Dedifferentiated amniotic fluid mesenchymal stem cell (primary cell): ENCODE measurements at regions not wholly inside any gene's neighbourhood (a gene's known extent, or its start where the extent isn't known, plus 50 kb on each side); places are given as distances from the start of the nearest gene placed in this dataset.

Experiments used
- DNase-seq: peaks from one replicate; pipeline ENCODE4 v3.0.0-alpha.2; 2016; ENCODE audit errors: extremely low spot score

GRCh38 chr13:85486663-85487062, 312.6 kb downstream of the SLITRK6 start:
- DNase-seq: no peak

DNA sequence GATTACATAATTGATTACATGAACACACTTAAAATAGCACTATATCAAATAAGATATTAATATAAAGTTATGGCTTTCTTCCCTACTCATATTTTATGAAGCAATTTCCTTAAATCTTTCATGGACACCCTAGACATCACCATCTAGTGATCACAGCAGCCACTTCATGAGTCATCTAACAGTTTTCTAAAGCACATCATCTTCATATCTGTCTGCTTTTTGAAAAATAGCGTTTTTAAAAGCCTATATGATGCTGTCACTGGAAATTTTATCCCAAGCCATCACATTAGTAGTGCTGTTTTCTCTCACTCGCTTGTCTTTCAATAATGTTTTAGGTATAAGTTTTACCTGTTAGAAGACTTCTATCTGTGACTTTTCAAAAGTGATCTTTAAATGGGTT, 326.1 kb downstream of the SLITRK6 start:
- DNase-seq: no peak

- no peak for DNase-seq
Measured at GRCh38 chr13:85469320-85469719, 329.9 kb downstream of the SLITRK6 start.

DNA sequence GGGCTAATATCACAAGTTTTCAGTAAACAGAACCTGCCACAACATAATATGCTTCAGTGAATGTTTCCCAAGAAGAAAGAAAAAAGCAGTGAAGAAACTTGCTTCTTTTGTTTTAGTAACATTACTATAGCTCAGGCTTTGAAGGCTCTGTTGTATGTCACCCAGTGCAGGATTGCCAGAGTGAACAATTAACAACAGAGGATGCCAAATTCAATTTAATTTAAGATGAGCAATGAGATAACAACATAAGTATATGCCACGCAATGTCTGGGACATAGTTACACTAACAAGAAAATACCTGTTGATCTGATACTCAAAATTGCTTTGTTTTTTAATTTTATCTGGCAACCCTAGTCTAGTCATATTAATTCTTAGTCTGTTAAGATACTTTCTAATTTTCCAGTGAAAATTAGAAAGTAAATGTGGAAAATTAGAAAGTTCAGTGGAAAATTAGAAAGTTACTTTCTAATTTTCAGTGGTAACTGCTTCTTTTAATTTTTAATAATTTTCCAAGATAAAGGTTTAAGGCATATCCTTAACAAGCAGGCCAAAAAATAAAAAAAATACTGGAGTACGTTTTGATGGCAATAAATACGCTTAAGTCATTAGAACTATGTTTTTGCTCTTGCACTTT, 336.3 kb downstream of the SLITRK6 start:
- DNase-seq: no peak

- DNase-seq: no peak
Measured at GRCh38 chr13:85461621-85462020, 337.6 kb downstream of the SLITRK6 start.

- no peak for DNase-seq
Measured at GRCh38 chr13:85445534-85445933, 353.7 kb downstream of the SLITRK6 start.

- DNase-seq: no peak
Measured at GRCh38 chr13:85441975-85442374, 357.2 kb downstream of the SLITRK6 start.

- no peak for DNase-seq
Measured at GRCh38 chr13:85441364-85441763, 357.9 kb downstream of the SLITRK6 start.

DNA sequence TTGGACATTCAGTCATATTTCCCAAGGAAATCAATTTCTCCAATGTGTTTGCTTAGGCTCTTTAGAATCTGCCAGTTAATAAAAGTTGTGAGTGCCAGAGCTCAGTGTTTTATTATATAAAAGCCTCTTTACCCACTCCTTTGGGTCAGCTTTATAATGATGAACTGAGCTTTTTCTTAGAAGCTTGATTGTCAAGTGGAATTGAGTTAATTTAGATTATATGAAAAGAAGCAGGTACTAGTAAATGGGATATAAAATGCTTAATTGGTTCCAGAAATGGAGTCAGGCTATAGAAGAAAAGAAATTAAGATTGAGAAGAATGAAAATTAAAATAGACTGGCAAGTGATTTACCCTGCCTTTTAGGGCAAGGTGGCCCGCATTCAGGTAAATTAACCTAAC, 363.2 kb downstream of the SLITRK6 start:
- DNase-seq: no peak

GRCh38 chr13:85434927-85435326, 364.3 kb downstream of the SLITRK6 start:
- no peak for DNase-seq

GRCh38 chr13:85432881-85433280, 366.3 kb downstream of the SLITRK6 start:
- DNase-seq: no peak

- no peak for DNase-seq
Measured at GRCh38 chr13:85431720-85432119, 367.5 kb downstream of the SLITRK6 start.

DNA sequence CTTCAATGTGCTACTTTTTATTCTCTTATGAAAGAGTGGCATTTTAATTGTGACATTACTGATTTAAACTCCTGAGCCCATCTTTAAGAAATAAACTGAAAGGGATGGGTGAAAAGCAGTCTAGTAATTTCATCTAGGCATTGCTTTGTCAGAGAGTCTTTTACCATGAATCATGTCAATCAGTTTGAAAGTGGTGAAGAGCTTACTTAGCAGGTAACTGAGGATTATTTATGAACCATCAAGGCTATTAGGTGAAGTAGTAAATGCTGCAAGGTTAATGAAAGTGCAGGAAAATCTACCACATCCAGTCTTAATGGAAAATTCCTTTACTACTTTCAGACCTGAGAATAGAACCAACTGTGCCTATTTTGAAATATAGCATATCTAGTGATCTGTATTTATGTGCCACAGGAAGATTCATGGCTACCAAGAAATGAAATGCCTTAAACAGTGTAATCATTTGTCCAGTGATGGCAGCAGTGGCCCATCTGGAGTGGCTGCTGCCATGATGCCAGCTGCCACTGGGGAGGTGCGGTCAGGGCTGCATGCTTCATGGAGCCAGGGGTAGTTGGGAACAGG, 368.9 kb downstream of the SLITRK6 start:
- no peak for DNase-seq

DNA sequence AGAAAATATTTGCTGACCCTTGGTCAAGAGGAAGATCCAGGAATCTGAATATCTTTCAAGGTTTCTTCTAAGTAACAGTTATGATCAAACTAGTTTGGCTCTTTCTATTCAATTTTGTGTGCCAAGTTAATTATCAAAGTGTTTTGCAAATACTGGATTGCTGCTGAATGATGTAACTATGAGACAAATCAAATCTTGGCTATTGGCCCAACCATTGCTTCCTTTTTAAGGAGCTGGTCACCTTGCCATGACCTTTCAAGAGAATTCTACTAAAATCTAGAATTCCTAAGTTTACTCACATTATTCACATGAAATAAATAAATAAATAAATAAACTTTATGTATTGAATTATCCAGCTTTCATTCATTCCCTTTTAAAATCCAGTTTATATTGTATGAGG, 371.8 kb downstream of the SLITRK6 start:
- DNase-seq: no peak

- no peak for DNase-seq
Measured at GRCh38 chr13:85420136-85420535, 379.1 kb downstream of the SLITRK6 start.

GRCh38 chr13:85419611-85420010, 379.6 kb downstream of the SLITRK6 start:
- DNase-seq: no peak

- DNase-seq: no peak
Measured at GRCh38 chr13:85417807-85418206, 381.4 kb downstream of the SLITRK6 start.

GRCh38 chr13:85413664-85414063, 385.6 kb downstream of the SLITRK6 start:
- no peak for DNase-seq

DNA sequence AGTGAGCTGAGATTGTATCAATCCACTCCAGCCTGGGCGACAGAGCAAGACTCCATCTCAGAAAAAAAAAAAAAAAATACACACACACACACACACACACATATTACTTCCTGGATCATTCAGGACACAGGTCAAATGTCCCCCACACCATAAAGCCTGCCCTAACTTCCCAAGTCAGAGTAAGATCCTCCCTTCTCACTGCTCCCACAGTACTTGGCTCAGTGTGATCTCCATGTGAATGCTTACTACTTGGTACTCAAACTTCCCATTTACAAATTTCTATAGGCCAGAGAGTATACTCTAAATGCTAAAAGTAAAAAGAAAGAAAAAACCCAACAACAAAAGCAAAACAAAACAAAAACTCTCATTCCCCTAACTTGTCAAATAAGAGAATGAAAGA, 386.8 kb downstream of the SLITRK6 start:
- DNase-seq: no peak

DNA sequence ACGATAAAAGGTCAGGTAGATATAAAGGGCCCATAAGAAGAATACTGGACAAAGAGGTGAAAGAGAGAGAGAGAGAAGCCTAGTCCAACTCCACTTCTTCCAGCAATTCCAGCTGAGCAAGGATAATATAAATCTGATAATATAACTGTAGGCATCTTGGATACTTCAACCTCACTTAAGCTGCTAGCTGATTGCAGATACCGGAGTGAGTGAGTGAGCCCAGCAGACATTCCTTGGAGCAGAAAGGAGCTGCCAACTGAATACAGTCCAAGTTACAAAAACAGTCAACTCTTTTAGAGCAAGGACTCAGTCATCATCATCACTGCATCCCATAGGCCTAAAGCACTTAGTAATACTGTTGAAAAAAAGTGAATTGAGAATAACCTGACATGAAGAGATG, 387.6 kb downstream of the SLITRK6 start:
- no peak for DNase-seq

GRCh38 chr13:85408415-85408814, 390.8 kb downstream of the SLITRK6 start:
- DNase-seq: no peak

DNA sequence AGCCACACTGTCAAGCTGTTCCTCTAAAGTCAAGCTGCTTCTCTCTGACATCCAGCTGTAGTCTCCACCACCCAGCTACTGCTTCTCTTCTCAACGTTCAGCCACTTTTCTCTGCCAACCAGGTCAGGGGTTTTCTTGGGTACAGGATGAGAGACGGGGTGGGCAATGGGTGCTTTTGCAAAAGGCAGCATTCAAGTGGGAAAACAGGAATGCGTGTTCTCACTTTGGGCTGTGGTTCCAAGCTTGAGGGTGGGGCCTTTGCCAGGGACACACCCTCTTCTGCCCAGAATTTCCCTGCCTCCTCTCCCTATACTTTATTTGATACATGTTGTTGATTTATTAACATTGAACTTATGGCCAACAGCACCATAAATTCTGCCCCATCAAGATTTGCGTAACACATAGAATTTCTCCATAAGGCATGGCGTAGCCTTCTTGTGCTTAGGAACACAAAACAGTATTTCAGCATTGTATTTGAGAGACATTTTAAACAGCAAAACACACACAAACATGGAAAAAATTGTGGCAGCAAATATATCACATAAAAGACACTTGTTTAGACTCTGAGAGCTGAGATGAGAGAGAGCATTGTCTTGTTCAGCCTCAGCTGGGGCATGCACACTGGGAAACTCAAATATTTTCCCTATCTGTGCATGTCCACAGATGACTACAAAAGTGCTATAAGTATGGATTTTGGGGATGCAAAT, 392.8 kb downstream of the SLITRK6 start:
- no peak for DNase-seq

DNA sequence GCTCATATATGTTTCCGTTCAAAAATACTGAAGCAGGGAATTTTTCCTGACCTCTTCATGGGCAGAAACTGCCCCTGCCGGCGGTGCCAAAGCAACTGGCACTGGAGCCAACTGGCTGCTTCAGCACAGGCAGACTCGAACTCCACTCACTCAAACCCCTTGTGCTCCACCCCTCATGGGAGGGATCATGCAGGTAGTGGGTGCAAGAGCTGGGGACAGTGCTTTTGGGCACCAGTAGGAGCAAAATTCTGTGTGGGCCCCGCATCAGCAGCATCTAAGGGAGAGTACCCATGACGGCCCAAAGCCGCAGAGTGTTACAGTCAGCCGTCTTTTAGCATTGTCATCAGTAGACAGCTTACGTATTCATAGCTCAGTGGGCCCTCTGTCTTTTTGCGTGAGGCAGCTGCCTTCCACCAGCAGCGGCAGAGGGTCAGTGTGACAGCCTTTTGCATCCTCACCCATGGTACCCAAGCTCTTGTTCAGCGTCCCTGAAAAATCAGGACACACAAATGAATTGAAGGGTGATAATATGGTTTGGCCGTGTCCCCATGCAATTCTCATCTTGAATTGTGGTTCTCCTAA, 393.8 kb downstream of the SLITRK6 start:
- no peak for DNase-seq
